Thoracic aorta (tissue), 2 donors: ENCODE measurements at regions not wholly inside any gene's neighbourhood (a gene's known extent, or its start where the extent isn't known, plus 50 kb on each side); places are given as distances from the start of the nearest gene placed in this dataset.

Experiments
- ATAC-seq: fragments of 150-250 bp; one replicate; pipeline ENCODE4 v1.8.0; 2017; ENCODE audit warnings: low read depth; ENCODE audit not compliant: insufficient number of reproducible peaks, low FRiP score
- DNase-seq: peaks from one replicate; pipeline ENCODE4 v3.0.0-alpha.2; 2020; ENCODE audit warnings: low spot score
- H3K27ac ChIP-seq, 2 donors: fragments of 200-600 bp; sonication (generic); 1 replicate in 1 of 2; 2 replicates in 1 of 2; pipeline ENCODE4 v1.5.1; 2016; ENCODE audit warnings: mild to moderate bottlenecking in 2 of 2, moderate library complexity in 2 of 2
- H3K27me3 ChIP-seq: fragments of 200-600 bp; sonication (generic); replicated peaks from 2 replicates; pipeline ENCODE4 v1.6.0; 2016; ENCODE audit warnings: mild to moderate bottlenecking; ENCODE audit not compliant: insufficient read depth
- H3K36me3 ChIP-seq: fragments of 200-600 bp; sonication (generic); one replicate; pipeline ENCODE4 v1.5.1; 2016
- H3K4me1 ChIP-seq, 2 donors: fragments of 200-600 bp; sonication (generic); 1 replicate in 1 of 2; 2 replicates in 1 of 2; pipeline versions ENCODE4 v1.5.1 to v1.6.0; 2016; ENCODE audit warnings: low read depth in 2 of 2, mild to moderate bottlenecking in 1 of 2; ENCODE audit not compliant: control insufficient read depth in 1 of 2
- H3K4me3 ChIP-seq: fragments of 200-600 bp; sonication (generic); 2 replicates; pipeline ENCODE4 v1.5.1; 2016; ENCODE audit warnings: mild to moderate bottlenecking
- H3K9me3 ChIP-seq: fragments of 200-600 bp; sonication (generic); 2 replicates; pipeline ENCODE4 v1.5.1; 2016
- TF ChIP-seq, protein P1 (sequence below): fragments of 200-600 bp; sonication (generic); IDR thresholded peaks from one replicate; pipeline ENCODE4 v1.5.1; 2019; ENCODE audit warnings: antibody characterized with exemption

- no peak for DNase-seq
- H3K9me3 ChIP-seq: no peaks in the 10 kb centered on the region
- no peaks in the 10 kb centered on the region for H3K27me3 ChIP-seq
- H3K36me3 ChIP-seq: no peaks in the 10 kb centered on the region
- TF ChIP-seq, protein P1, sequence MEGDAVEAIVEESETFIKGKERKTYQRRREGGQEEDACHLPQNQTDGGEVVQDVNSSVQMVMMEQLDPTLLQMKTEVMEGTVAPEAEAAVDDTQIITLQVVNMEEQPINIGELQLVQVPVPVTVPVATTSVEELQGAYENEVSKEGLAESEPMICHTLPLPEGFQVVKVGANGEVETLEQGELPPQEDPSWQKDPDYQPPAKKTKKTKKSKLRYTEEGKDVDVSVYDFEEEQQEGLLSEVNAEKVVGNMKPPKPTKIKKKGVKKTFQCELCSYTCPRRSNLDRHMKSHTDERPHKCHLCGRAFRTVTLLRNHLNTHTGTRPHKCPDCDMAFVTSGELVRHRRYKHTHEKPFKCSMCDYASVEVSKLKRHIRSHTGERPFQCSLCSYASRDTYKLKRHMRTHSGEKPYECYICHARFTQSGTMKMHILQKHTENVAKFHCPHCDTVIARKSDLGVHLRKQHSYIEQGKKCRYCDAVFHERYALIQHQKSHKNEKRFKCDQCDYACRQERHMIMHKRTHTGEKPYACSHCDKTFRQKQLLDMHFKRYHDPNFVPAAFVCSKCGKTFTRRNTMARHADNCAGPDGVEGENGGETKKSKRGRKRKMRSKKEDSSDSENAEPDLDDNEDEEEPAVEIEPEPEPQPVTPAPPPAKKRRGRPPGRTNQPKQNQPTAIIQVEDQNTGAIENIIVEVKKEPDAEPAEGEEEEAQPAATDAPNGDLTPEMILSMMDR: no peak
- H3K4me1 ChIP-seq: no peaks in the 10 kb centered on the region
- ATAC-seq: no peak
- H3K4me3 ChIP-seq: no peak overlapping the region
- no peak overlapping the region for H3K27ac ChIP-seq
Observed at GRCh38 chr17:33934696-33935095, 320.4 kb upstream of the CCL2 start.

DNA sequence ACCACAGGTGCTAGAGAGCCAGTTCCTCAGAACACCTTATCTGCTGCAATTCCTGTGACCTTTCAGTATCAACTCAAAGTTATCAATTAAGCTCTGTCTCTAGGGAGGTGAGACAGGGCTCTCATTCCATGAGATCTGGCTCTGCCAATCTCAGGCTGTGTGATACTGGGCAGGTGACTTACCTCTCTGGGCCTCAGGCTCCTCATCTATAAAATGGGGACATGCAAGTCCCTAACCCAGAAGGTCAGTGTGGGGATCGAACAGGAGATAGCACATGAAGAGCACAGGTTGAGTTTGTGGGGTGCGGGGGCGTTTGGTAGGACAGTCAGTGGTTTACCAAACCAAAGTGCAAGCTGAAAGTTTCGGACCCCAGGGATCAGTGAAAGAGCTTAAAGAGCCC is 319.3 kb upstream of the CCL2 start:
- Histone ChIP-seq H3K27me3 (no peaks in the 10 kb centered on the region), H3K9me3 (no peaks in the 10 kb centered on the region), H3K4me1 (no peaks in the 10 kb centered on the region), H3K36me3 (no peaks in the 10 kb centered on the region), H3K4me3 (no peak overlapping the region), H3K27ac (no peak overlapping the region)
- TF ChIP-seq, protein P1: no peak
- DNase-seq (no peak), ATAC-seq (no peak)

DNA sequence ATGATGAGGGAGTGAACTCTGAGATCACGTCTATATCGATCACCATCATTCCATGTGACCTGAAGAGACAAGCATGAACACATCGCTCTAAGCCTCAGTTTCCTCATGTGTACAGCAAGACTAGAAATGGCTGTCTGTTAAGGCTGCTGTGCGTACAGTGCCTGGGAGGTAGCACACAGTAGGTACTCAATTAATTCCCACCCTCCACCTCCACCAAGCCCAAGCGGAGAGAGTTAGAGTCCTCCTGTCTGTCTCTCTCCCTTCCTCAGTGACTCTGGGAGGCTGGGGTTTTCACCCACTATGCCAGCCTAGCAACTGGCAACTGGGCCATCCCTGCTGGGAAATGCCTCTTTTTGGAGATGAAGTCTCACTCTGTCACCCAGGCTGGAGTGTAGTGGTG is 318.3 kb upstream of the CCL2 start:
- ATAC-seq (no peak), DNase-seq (no peak)
- Histone ChIP-seq H3K4me1 (no peaks in the 10 kb centered on the region), H3K36me3 (no peaks in the 10 kb centered on the region), H3K4me3 (no peak overlapping the region), H3K27ac (no peak overlapping the region), H3K9me3 (no peaks in the 10 kb centered on the region), H3K27me3 (no peaks in the 10 kb centered on the region)
- TF ChIP-seq, protein P1: no peak

GRCh38 chr17:33939959-33940358 is 315.1 kb upstream of the CCL2 start:
- ATAC-seq: no peak
- TF ChIP-seq, protein P1: no peak
- Histone ChIP-seq H3K4me1 (no peaks in the 10 kb centered on the region), H3K9me3 (no peaks in the 10 kb centered on the region), H3K27me3 (no peaks in the 10 kb centered on the region), H3K27ac (no peak overlapping the region), H3K4me3 (no peak overlapping the region), H3K36me3 (no peaks in the 10 kb centered on the region)
- no peak for DNase-seq

- DNase-seq: no peak
- no peak overlapping the region for H3K27ac ChIP-seq
- ATAC-seq: no peak
- no peak overlapping the region for H3K4me3 ChIP-seq
- H3K36me3 ChIP-seq: no peaks in the 10 kb centered on the region
- H3K9me3 ChIP-seq: no peaks in the 10 kb centered on the region
- H3K27me3 ChIP-seq: no peaks in the 10 kb centered on the region
- TF ChIP-seq, protein P1: no peak
- no peaks in the 10 kb centered on the region for H3K4me1 ChIP-seq
Observed at GRCh38 chr17:33940769-33941370, 314.2 kb upstream of the CCL2 start.
